Smooth muscle cell (in vitro differentiated cells): ENCODE measurements at regions not wholly inside any gene's neighbourhood (a gene's known extent, or its start where the extent isn't known, plus 50 kb on each side); places are given as distances from the start of the nearest gene placed in this dataset.

Experiments
- DNase-seq: peaks from one replicate; lab custom pipeline; 2025; ENCODE audit not compliant: unreplicated experiment; lab: John Stamatoyannopoulos, UW
- H2AFZ ChIP-seq: fragments of 200-600 bp; sonication (generic); 2 replicates; pipeline ENCODE4 v1.6.0; 2016; ENCODE audit warnings: antibody characterized with exemption, low read depth, mild to moderate bottlenecking
- H3F3A ChIP-seq: fragments of 200-600 bp; sonication (generic); 2 replicates; pipeline ENCODE4 v1.6.0; 2017; ENCODE audit warnings: antibody characterized with exemption, low read depth
- H3K27ac ChIP-seq: fragments of 200-600 bp; sonication (generic); 2 replicates; pipeline ENCODE4 v1.5.1; 2016; ENCODE audit warnings: low read depth, mild to moderate bottlenecking
- H3K27me3 ChIP-seq: fragments of 200-600 bp; sonication (generic); 2 replicates; pipeline ENCODE4 v1.6.1; 2016; ENCODE audit warnings: low read depth, mild to moderate bottlenecking
- H3K36me3 ChIP-seq: fragments of 200-600 bp; sonication (generic); 2 replicates; pipeline ENCODE4 v1.5.1; 2016; ENCODE audit warnings: low read depth
- H3K4me1 ChIP-seq: fragments of 200-600 bp; sonication (generic); 2 replicates; pipeline ENCODE4 v1.5.1; 2016; ENCODE audit warnings: low read depth
- H3K4me2 ChIP-seq: fragments of 200-600 bp; sonication (generic); 2 replicates; pipeline ENCODE4 v1.6.0; 2016; ENCODE audit warnings: mild to moderate bottlenecking
- H3K4me3 ChIP-seq: fragments of 200-600 bp; sonication (generic); 2 replicates; pipeline ENCODE4 v1.5.1; 2016; ENCODE audit warnings: mild to moderate bottlenecking
- H3K79me2 ChIP-seq: fragments of 200-600 bp; sonication (generic); 2 replicates; pipeline ENCODE4 v1.6.0; 2016; ENCODE audit warnings: low read depth, mild to moderate bottlenecking
- H3K9ac ChIP-seq: fragments of 200-600 bp; sonication (generic); 2 replicates; pipeline ENCODE4 v1.6.0; 2016; ENCODE audit warnings: low read depth
- H3K9me3 ChIP-seq: fragments of 200-600 bp; sonication (generic); replicated peaks from 2 replicates; pipeline ENCODE4 v1.5.1; 2016; ENCODE audit warnings: low read depth
- H4K20me1 ChIP-seq: fragments of 200-600 bp; sonication (generic); 2 replicates; pipeline ENCODE4 v1.6.0; 2016; ENCODE audit warnings: low read depth
- WGBS: methylation state at CpG from one replicate; pipeline ENCODE4 v1.1.7; 2016; ENCODE audit warnings: low lambda C conversion rate; 5-methylcytosine and 5-hydroxymethylcytosine counted together
- TF ChIP-seq, protein P1 (sequence below): fragments of 200-600 bp; sonication (generic); IDR thresholded peaks from 2 replicates; pipeline ENCODE4 v1.5.1; 2017; ENCODE audit warnings: borderline replicate concordance, mild to moderate bottlenecking, antibody characterized with exemption; ENCODE audit not compliant: insufficient read depth, poor library complexity, severe bottlenecking

DNA sequence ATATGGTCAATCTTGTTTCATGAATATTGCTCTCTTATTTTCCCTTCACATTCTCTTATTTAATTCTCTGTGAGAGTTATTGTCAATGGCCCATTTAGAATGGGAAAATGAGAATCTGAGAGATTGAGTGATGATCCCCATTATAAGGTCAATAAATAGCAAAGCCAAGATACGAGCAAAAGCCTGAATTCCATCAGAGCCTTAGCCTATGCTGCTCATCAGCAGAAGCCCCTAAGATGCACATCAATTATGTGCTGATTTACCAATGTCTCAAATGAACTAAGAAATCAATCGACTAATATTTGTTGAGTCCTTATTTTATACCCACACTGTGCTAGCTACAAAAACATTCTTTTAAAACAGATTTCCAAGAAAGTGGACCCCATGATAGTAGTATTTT lies 330.8 kb upstream of the DDI1 start:
- 95% methylated on average over 2 of the region's 2 CpGs for WGBS
- no peaks in the 10 kb centered on the region for H3K36me3 ChIP-seq
- H3K79me2 ChIP-seq, result no peaks in the 10 kb centered on the region
- no peak overlapping the region for H2AFZ ChIP-seq
- no peak overlapping the region for H3K27ac ChIP-seq
- DNase-seq, result no peak
- no peak overlapping the region for H3K9ac ChIP-seq
- no peak overlapping the region for H3K4me2 ChIP-seq
- TF ChIP-seq, protein P1, sequence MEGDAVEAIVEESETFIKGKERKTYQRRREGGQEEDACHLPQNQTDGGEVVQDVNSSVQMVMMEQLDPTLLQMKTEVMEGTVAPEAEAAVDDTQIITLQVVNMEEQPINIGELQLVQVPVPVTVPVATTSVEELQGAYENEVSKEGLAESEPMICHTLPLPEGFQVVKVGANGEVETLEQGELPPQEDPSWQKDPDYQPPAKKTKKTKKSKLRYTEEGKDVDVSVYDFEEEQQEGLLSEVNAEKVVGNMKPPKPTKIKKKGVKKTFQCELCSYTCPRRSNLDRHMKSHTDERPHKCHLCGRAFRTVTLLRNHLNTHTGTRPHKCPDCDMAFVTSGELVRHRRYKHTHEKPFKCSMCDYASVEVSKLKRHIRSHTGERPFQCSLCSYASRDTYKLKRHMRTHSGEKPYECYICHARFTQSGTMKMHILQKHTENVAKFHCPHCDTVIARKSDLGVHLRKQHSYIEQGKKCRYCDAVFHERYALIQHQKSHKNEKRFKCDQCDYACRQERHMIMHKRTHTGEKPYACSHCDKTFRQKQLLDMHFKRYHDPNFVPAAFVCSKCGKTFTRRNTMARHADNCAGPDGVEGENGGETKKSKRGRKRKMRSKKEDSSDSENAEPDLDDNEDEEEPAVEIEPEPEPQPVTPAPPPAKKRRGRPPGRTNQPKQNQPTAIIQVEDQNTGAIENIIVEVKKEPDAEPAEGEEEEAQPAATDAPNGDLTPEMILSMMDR, result no peak
- H3K9me3 ChIP-seq, result no peaks in the 10 kb centered on the region
- no peaks in the 10 kb centered on the region for H4K20me1 ChIP-seq
- H3K4me3 ChIP-seq, result no peak overlapping the region
- no peaks in the 10 kb centered on the region for H3K27me3 ChIP-seq
- no peaks in the 10 kb centered on the region for H3F3A ChIP-seq
- H3K4me1 ChIP-seq, result peaks cover 4% of the 10 kb centered on the region

DNA sequence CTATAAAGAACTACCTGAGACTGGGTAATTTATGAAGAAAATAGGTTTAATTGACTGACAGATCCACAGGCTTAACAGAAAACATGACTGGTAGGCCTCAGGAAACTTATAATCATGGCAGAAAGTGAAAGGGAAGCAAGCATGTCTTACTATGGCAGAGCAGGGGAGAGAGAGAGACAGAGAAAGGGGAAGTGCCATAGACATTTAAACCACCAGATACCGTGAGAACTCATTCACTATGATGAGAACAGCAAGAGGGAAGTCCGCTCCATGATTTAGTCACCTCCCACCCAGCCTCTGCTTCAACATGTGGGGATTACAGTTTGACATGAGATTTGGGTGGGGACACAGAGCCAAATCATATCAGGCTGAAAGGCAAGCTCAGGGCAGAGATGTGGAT lies 327.1 kb upstream of the DDI1 start:
- no peaks in the 10 kb centered on the region for H3K79me2 ChIP-seq
- no peaks in the 10 kb centered on the region for H3K4me1 ChIP-seq
- no peaks in the 10 kb centered on the region for H3K9me3 ChIP-seq
- H3K4me3 ChIP-seq, result no peak overlapping the region
- H3F3A ChIP-seq, result no peaks in the 10 kb centered on the region
- no peak overlapping the region for H2AFZ ChIP-seq
- no peak overlapping the region for H3K9ac ChIP-seq
- no peaks in the 10 kb centered on the region for H3K36me3 ChIP-seq
- DNase-seq, result no peak
- no peaks in the 10 kb centered on the region for H3K27me3 ChIP-seq
- H4K20me1 ChIP-seq, result no peaks in the 10 kb centered on the region
- H3K27ac ChIP-seq, result no peak overlapping the region
- WGBS, result 65% methylated on average over 2 of the region's 2 CpGs
- TF ChIP-seq, protein P1, result no peak
- H3K4me2 ChIP-seq, result no peak overlapping the region

DNA sequence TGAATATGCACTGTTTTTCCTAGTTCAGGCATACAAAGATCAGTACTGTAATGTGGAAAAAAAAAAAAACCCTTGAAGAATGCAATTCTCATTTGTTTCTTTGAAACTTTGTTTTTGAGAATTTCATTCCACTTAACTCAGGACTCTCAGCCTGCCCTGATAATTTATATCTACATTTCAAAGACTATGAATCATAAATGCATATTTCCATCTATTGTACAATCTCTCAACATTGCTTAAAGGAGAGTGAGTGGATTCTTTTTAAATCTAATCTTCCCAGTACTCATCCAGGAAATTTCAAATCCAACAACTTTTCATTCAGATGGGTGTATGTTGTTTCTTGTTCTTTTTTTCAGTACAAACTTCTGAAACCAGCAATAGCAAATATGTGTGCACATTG lies 322.2 kb upstream of the DDI1 start:
- no peak overlapping the region for H3K4me2 ChIP-seq

DNA sequence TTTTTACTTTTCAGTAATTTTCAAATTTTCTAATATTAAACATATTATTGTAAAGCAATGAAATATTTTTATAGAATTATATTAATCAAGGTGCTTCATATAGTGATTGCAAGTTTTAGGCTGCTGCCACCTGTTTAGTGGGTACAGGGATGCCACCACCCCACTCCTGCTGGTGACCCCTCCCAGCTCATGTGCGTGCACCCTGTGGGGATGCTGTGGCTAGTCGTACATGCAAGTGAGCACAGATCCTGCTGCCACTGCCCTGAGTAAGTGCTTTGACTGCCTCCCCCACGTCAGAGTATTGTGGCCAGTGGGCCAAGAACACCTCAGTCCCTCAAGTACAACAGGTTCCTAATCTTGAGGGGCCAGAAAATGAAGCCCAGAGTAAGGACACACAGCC lies 320.1 kb upstream of the DDI1 start:
- Histone ChIP-seq H3K9me3 (no peaks in the 10 kb centered on the region), H3K27ac (no peak overlapping the region), H2AFZ (no peak overlapping the region), H3K79me2 (no peaks in the 10 kb centered on the region), H3K4me2 (no peak overlapping the region), H3F3A (no peaks in the 10 kb centered on the region), H3K4me3 (no peak overlapping the region), H4K20me1 (no peaks in the 10 kb centered on the region), H3K27me3 (no peaks in the 10 kb centered on the region), H3K9ac (no peak overlapping the region), H3K4me1 (no peaks in the 10 kb centered on the region), H3K36me3 (no peaks in the 10 kb centered on the region)
- TF ChIP-seq, protein P1, result no peak
- DNase-seq, result no peak
- 83% methylated on average over 3 of the region's 3 CpGs for WGBS

More for the DNA sequence above, 322.2 kb upstream of the DDI1 start:
- Histone ChIP-seq H3K4me1 (no peaks in the 10 kb centered on the region), H3K36me3 (no peaks in the 10 kb centered on the region), H4K20me1 (no peaks in the 10 kb centered on the region), H3F3A (no peaks in the 10 kb centered on the region), H3K79me2 (no peaks in the 10 kb centered on the region), H2AFZ (no peak overlapping the region), H3K27me3 (no peaks in the 10 kb centered on the region), H3K27ac (no peak overlapping the region), H3K4me3 (no peak overlapping the region), H3K9ac (no peak overlapping the region), H3K9me3 (no peaks in the 10 kb centered on the region)
- TF ChIP-seq, protein P1, result no peak
- no peak for DNase-seq
